ENCODE measurements at regions not wholly inside any gene's neighbourhood (a gene's known extent, or its start where the extent isn't known, plus 50 kb on each side); places are given as distances from the start of the nearest gene placed in this dataset.

GRCh38 chr4:160372390-160372789, 1269.5 kb downstream of the RAPGEF2 start:
- H3K4me1 ChIP-seq (ENCODE audit: control insufficient read depth in 1 of 2, low read depth in 2 of 2) = no peaks in the 10 kb centered on the region
- H3K27me3 ChIP-seq (replicated peaks; ENCODE audit: insufficient read depth) = no peaks in the 10 kb centered on the region
- DNase-seq (ENCODE audit: low spot score) = no peak
- no peak for TF ChIP-seq CTCF (IDR thresholded peaks at IDR 0.05)
- H3K36me3 ChIP-seq = no peaks in the 10 kb centered on the region
- no peak for ATAC-seq (ENCODE audit: insufficient number of reproducible peaks, low FRiP score, low read depth)
- H3K4me3 ChIP-seq = no peak overlapping the region
- H3K9me3 ChIP-seq = no peaks in the 10 kb centered on the region
- H3K27ac ChIP-seq = no peak overlapping the region

- no peak overlapping the region for H3K27ac ChIP-seq
- DNase-seq (ENCODE audit: low spot score) = no peak
- H3K4me1 ChIP-seq (ENCODE audit: control insufficient read depth in 1 of 2, low read depth in 2 of 2) = no peaks in the 10 kb centered on the region
- H3K4me3 ChIP-seq = no peak overlapping the region
- H3K9me3 ChIP-seq = no peaks in the 10 kb centered on the region
- ATAC-seq (ENCODE audit: insufficient number of reproducible peaks, low FRiP score, low read depth) = no peak
- no peaks in the 10 kb centered on the region for H3K36me3 ChIP-seq
- no peak for TF ChIP-seq CTCF (IDR thresholded peaks at IDR 0.05)
- H3K27me3 ChIP-seq (replicated peaks; ENCODE audit: insufficient read depth) = no peaks in the 10 kb centered on the region
Measured at GRCh38 chr4:160373911-160374310, 1271.0 kb downstream of the RAPGEF2 start.

GRCh38 chr4:160375772-160376452, 1273.0 kb downstream of the RAPGEF2 start:
- H3K4me1 ChIP-seq (ENCODE audit: control insufficient read depth in 1 of 2, low read depth in 2 of 2) = no peaks in the 10 kb centered on the region
- DNase-seq (ENCODE audit: low spot score) = no peak
- no peaks in the 10 kb centered on the region for H3K36me3 ChIP-seq
- H3K27ac ChIP-seq = no peak overlapping the region
- no peak overlapping the region for H3K4me3 ChIP-seq
- H3K27me3 ChIP-seq (replicated peaks; ENCODE audit: insufficient read depth) = no peaks in the 10 kb centered on the region
- no peaks in the 10 kb centered on the region for H3K9me3 ChIP-seq
- ATAC-seq (ENCODE audit: insufficient number of reproducible peaks, low FRiP score, low read depth) = no peak
- TF ChIP-seq CTCF (IDR thresholded peaks at IDR 0.05) = no peak

- DNase-seq (ENCODE audit: low spot score) (no peak), ATAC-seq (ENCODE audit: insufficient number of reproducible peaks, low FRiP score, low read depth) (no peak)
- Histone ChIP-seq H3K27ac (no peak overlapping the region), H3K27me3 (replicated peaks; ENCODE audit: insufficient read depth) (no peaks in the 10 kb centered on the region), H3K36me3 (no peaks in the 10 kb centered on the region), H3K4me3 (no peak overlapping the region), H3K9me3 (no peaks in the 10 kb centered on the region), H3K4me1 (ENCODE audit: control insufficient read depth in 1 of 2, low read depth in 2 of 2) (no peaks in the 10 kb centered on the region)
- no peak for TF ChIP-seq CTCF (IDR thresholded peaks at IDR 0.05)
Measured at GRCh38 chr4:160386846-160387245, 1284.0 kb downstream of the RAPGEF2 start.

- Histone ChIP-seq H3K4me1 (ENCODE audit: control insufficient read depth in 1 of 2, low read depth in 2 of 2) (no peaks in the 10 kb centered on the region), H3K36me3 (no peaks in the 10 kb centered on the region), H3K27me3 (replicated peaks; ENCODE audit: insufficient read depth) (no peaks in the 10 kb centered on the region), H3K27ac (no peak overlapping the region), H3K4me3 (no peak overlapping the region), H3K9me3 (no peaks in the 10 kb centered on the region)
- DNase-seq (ENCODE audit: low spot score) (no peak), ATAC-seq (ENCODE audit: insufficient number of reproducible peaks, low FRiP score, low read depth) (no peak)
- TF ChIP-seq CTCF (IDR thresholded peaks at IDR 0.05) = no peak
Measured at GRCh38 chr4:160399826-160400225, 1296.9 kb downstream of the RAPGEF2 start.

Measured in thoracic aorta (tissue), 2 donors.